ENCODE measurements at regions not wholly inside any gene's neighbourhood (a gene's known extent, or its start where the extent isn't known, plus 50 kb on each side); places are given as distances from the start of the nearest gene placed in this dataset.

DNA sequence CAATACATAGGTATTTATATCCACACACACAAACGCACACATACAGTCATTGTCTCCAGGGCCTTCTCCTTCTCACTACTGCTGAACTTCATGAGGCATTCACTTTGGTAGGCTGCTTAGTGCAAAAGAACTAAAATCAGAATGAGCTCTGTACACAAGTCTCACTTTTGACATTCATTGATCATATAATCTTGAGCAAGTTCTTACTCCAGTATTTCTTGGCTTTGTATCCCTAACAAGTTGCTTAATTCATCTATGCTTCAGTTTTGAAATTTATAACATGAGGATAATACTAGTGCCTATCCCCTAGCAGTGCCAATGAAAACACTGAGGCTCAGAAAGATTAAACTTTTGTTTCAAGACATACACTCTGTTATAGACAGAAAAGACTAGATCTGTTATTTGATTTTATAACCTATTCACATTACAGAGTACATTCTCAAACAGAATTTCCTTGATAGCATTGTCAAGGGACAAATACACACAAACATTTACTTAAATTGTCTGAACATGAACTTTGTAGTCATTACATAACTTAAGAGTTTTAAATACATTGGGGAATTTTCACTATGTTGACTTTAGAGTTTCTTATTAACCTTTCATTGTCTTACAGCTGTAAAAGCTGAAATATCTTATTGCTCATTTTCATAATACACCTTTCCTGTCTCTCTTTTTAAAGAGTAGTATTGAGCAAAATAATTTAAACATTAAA, 55.0 kb upstream of the SI start:
- TF ChIP-seq, protein P1, sequence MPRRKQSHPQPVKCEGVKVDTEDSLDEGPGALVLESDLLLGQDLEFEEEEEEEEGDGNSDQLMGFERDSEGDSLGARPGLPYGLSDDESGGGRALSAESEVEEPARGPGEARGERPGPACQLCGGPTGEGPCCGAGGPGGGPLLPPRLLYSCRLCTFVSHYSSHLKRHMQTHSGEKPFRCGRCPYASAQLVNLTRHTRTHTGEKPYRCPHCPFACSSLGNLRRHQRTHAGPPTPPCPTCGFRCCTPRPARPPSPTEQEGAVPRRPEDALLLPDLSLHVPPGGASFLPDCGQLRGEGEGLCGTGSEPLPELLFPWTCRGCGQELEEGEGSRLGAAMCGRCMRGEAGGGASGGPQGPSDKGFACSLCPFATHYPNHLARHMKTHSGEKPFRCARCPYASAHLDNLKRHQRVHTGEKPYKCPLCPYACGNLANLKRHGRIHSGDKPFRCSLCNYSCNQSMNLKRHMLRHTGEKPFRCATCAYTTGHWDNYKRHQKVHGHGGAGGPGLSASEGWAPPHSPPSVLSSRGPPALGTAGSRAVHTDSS (tag by site-specific recombination; IDR thresholded peaks at IDR 0.05): no peak
- no peak for TF ChIP-seq ZNF658 (tag by site-specific recombination; IDR thresholded peaks at IDR 0.05)
- TF ChIP-seq, protein P2, sequence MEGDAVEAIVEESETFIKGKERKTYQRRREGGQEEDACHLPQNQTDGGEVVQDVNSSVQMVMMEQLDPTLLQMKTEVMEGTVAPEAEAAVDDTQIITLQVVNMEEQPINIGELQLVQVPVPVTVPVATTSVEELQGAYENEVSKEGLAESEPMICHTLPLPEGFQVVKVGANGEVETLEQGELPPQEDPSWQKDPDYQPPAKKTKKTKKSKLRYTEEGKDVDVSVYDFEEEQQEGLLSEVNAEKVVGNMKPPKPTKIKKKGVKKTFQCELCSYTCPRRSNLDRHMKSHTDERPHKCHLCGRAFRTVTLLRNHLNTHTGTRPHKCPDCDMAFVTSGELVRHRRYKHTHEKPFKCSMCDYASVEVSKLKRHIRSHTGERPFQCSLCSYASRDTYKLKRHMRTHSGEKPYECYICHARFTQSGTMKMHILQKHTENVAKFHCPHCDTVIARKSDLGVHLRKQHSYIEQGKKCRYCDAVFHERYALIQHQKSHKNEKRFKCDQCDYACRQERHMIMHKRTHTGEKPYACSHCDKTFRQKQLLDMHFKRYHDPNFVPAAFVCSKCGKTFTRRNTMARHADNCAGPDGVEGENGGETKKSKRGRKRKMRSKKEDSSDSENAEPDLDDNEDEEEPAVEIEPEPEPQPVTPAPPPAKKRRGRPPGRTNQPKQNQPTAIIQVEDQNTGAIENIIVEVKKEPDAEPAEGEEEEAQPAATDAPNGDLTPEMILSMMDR (tag by site-specific recombination; IDR thresholded peaks at IDR 0.05): no peak
- TF ChIP-seq ZNF302 (tag by site-specific recombination; IDR thresholded peaks at IDR 0.05; ENCODE audit: low read depth): no peak
- TF ChIP-seq, protein P3, sequence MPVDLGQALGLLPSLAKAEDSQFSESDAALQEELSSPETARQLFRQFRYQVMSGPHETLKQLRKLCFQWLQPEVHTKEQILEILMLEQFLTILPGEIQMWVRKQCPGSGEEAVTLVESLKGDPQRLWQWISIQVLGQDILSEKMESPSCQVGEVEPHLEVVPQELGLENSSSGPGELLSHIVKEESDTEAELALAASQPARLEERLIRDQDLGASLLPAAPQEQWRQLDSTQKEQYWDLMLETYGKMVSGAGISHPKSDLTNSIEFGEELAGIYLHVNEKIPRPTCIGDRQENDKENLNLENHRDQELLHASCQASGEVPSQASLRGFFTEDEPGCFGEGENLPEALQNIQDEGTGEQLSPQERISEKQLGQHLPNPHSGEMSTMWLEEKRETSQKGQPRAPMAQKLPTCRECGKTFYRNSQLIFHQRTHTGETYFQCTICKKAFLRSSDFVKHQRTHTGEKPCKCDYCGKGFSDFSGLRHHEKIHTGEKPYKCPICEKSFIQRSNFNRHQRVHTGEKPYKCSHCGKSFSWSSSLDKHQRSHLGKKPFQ (tag by site-specific recombination; IDR thresholded peaks at IDR 0.05): no peak
- TF ChIP-seq, protein P4, sequence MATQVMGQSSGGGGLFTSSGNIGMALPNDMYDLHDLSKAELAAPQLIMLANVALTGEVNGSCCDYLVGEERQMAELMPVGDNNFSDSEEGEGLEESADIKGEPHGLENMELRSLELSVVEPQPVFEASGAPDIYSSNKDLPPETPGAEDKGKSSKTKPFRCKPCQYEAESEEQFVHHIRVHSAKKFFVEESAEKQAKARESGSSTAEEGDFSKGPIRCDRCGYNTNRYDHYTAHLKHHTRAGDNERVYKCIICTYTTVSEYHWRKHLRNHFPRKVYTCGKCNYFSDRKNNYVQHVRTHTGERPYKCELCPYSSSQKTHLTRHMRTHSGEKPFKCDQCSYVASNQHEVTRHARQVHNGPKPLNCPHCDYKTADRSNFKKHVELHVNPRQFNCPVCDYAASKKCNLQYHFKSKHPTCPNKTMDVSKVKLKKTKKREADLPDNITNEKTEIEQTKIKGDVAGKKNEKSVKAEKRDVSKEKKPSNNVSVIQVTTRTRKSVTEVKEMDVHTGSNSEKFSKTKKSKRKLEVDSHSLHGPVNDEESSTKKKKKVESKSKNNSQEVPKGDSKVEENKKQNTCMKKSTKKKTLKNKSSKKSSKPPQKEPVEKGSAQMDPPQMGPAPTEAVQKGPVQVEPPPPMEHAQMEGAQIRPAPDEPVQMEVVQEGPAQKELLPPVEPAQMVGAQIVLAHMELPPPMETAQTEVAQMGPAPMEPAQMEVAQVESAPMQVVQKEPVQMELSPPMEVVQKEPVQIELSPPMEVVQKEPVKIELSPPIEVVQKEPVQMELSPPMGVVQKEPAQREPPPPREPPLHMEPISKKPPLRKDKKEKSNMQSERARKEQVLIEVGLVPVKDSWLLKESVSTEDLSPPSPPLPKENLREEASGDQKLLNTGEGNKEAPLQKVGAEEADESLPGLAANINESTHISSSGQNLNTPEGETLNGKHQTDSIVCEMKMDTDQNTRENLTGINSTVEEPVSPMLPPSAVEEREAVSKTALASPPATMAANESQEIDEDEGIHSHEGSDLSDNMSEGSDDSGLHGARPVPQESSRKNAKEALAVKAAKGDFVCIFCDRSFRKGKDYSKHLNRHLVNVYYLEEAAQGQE (tag by site-specific recombination; IDR thresholded peaks at IDR 0.05): no peak
- TF ChIP-seq ZBTB21 (tag by site-specific recombination; IDR thresholded peaks at IDR 0.05): no peak
- TF ChIP-seq ZNF670 (tag by site-specific recombination; IDR thresholded peaks at IDR 0.05; ENCODE audit: low read depth): no peak
- TF ChIP-seq ZIC2 (tag by site-specific recombination; IDR thresholded peaks at IDR 0.05): no peak
- no peak for TF ChIP-seq SP2 (tag by site-specific recombination; IDR thresholded peaks at IDR 0.05)
- TF ChIP-seq ZNF544 (tag by site-specific recombination; IDR thresholded peaks at IDR 0.05): no peak

Data from HEK293 (cell line).